ENCODE measurements at regions not wholly inside any gene's neighbourhood (a gene's known extent, or its start where the extent isn't known, plus 50 kb on each side); places are given as distances from the start of the nearest gene placed in this dataset.

DNA sequence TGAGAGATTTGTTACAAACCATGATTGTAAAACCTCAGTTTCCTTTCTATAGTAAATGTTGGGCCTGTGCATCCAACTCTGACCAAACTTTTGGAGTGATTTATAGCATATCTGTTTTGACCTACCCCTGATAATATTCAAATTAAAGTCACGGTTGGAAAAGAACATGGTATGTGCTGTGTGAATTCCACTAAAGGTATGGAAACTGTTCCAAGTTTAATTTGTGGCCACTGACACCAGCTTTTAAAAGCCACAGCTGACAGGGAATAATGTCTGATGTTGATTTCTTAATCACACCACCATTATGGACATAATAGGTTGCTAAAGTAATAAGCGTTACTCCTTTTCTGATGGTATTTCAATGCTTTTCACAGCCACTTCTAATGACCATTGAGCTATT, 1215.9 kb downstream of the CDH8 start:
- POLR2A ChIA-PET = no interaction called here
- BruUV-seq (replicated peaks) = no TSS peak
- no peak for ATAC-seq

DNA sequence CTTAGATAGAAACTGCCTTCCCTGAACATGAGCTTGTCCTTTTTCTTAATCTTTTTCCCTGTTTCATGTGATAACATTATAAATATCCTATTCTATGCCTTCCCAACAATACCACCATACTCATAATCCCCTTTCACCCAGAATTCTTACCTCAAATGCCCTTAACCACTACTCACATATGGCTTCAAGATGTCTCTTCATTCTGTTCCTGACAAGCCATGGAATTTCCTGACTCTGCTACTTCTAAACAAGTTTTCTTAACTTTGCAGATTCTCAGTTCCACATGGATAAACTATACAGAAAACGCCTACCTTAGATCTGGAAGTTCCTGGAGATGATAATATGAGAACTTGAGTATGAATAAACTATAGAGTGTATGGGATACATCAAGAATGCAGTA, 1217.8 kb downstream of the CDH8 start:
- WGBS (ENCODE audit: low lambda C conversion rate) = 3% methylated on average over 1 of the region's 1 CpG
- Histone ChIP-seq H3K4me1 (ENCODE audit: insufficient read depth, low read length) (no peaks in the 10 kb centered on the region), H3K36me3 (replicated peaks in 1 of 2; ENCODE audit: control insufficient read depth in 1 of 2, insufficient read depth in 2 of 2, low read length in 2 of 2) (no peaks in the 10 kb centered on the region), H3K27ac (ENCODE audit: extremely low read length, insufficient read depth, low read length) (no peak overlapping the region), H3K9ac (ENCODE audit: insufficient read depth, low read depth, low read length) (no peak overlapping the region), H3K79me2 (ENCODE audit: insufficient read depth, low read length) (no peaks in the 10 kb centered on the region), H3K27me3 (ENCODE audit: control insufficient read depth in 1 of 2, insufficient read depth in 2 of 2, low read length in 2 of 2) (no peaks in the 10 kb centered on the region), H4K20me1 (ENCODE audit: insufficient read depth, low read length) (no peaks in the 10 kb centered on the region), H3K9me3 (ENCODE audit: low read length) (peaks cover 93% of the 10 kb centered on the region), H3K4me2 (ENCODE audit: low read depth, low read length) (no peak overlapping the region), H2AFZ (ENCODE audit: low read length) (no peak overlapping the region), H3K4me3 (replicated peaks in 1 of 3; ENCODE audit: insufficient read depth in 1 of 3, low read depth in 2 of 3, low read length in 3 of 3) (no peak overlapping the region)
- no TSS peak for BruUV-seq (replicated peaks)
- CTCF ChIA-PET (ENCODE audit: low intra/inter-chr PET ratio, low total read pairs) = no interaction called here
- ATAC-seq (no peak), FAIRE-seq (no peak), DNase-seq (ENCODE audit: low spot score) (no peak)
- POLR2A ChIA-PET = no interaction called here
- intact Hi-C loops (cut with micrococcal nuclease; ENCODE audit: unreplicated experiment) (no loop called here), in situ Hi-C loops (cut with HindIII; ENCODE audit: extremely low pct_ligation_motif_present, low pct_unique_long_range_greater_than_20kb) (no loop called here)
- TF ChIP-seq, protein P1, sequence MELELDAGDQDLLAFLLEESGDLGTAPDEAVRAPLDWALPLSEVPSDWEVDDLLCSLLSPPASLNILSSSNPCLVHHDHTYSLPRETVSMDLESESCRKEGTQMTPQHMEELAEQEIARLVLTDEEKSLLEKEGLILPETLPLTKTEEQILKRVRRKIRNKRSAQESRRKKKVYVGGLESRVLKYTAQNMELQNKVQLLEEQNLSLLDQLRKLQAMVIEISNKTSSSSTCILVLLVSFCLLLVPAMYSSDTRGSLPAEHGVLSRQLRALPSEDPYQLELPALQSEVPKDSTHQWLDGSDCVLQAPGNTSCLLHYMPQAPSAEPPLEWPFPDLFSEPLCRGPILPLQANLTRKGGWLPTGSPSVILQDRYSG (CRISPR knock-in tag; IDR thresholded peaks at IDR 0.05) = no peak
- TF ChIP-seq ZNF614 (CRISPR knock-in tag; IDR thresholded peaks at IDR 0.05; ENCODE audit: borderline replicate concordance) (no peak), ZNF75D (CRISPR knock-in tag; IDR thresholded peaks at IDR 0.05; ENCODE audit: borderline replicate concordance) (no peak), TCF7L2 (IDR thresholded peaks at IDR 0.05; ENCODE audit: low read depth, low read length) (no peak), ELF3 (CRISPR knock-in tag; IDR thresholded peaks at IDR 0.05) (no peak), ZNF496 (CRISPR knock-in tag; IDR thresholded peaks at IDR 0.05; ENCODE audit: insufficient replicate concordance) (no peak)
- TF ChIP-seq, protein P2, sequence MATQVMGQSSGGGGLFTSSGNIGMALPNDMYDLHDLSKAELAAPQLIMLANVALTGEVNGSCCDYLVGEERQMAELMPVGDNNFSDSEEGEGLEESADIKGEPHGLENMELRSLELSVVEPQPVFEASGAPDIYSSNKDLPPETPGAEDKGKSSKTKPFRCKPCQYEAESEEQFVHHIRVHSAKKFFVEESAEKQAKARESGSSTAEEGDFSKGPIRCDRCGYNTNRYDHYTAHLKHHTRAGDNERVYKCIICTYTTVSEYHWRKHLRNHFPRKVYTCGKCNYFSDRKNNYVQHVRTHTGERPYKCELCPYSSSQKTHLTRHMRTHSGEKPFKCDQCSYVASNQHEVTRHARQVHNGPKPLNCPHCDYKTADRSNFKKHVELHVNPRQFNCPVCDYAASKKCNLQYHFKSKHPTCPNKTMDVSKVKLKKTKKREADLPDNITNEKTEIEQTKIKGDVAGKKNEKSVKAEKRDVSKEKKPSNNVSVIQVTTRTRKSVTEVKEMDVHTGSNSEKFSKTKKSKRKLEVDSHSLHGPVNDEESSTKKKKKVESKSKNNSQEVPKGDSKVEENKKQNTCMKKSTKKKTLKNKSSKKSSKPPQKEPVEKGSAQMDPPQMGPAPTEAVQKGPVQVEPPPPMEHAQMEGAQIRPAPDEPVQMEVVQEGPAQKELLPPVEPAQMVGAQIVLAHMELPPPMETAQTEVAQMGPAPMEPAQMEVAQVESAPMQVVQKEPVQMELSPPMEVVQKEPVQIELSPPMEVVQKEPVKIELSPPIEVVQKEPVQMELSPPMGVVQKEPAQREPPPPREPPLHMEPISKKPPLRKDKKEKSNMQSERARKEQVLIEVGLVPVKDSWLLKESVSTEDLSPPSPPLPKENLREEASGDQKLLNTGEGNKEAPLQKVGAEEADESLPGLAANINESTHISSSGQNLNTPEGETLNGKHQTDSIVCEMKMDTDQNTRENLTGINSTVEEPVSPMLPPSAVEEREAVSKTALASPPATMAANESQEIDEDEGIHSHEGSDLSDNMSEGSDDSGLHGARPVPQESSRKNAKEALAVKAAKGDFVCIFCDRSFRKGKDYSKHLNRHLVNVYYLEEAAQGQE (IDR thresholded peaks at IDR 0.05; ENCODE audit: borderline replicate concordance in 1 of 2, low read depth in 1 of 2, low read length in 2 of 2) = no peak

More for the DNA sequence above, 1215.9 kb downstream of the CDH8 start:
- Histone ChIP-seq H3K27me3 (ENCODE audit: control insufficient read depth in 1 of 2, insufficient read depth in 2 of 2, low read length in 2 of 2) (no peaks in the 10 kb centered on the region), H3K9me3 (ENCODE audit: low read length) (peaks cover 90% of the 10 kb centered on the region), H2AFZ (ENCODE audit: low read length) (no peak overlapping the region), H3K36me3 (replicated peaks in 1 of 2; ENCODE audit: control insufficient read depth in 1 of 2, insufficient read depth in 2 of 2, low read length in 2 of 2) (no peaks in the 10 kb centered on the region), H3K27ac (ENCODE audit: extremely low read length, insufficient read depth, low read length) (no peak overlapping the region), H3K9ac (ENCODE audit: insufficient read depth, low read depth, low read length) (no peak overlapping the region), H3K4me2 (ENCODE audit: low read depth, low read length) (no peak overlapping the region), H3K4me1 (ENCODE audit: insufficient read depth, low read length) (no peaks in the 10 kb centered on the region), H4K20me1 (ENCODE audit: insufficient read depth, low read length) (no peaks in the 10 kb centered on the region), H3K4me3 (replicated peaks in 1 of 3; ENCODE audit: insufficient read depth in 1 of 3, low read depth in 2 of 3, low read length in 3 of 3) (no peak overlapping the region), H3K79me2 (ENCODE audit: insufficient read depth, low read length) (no peaks in the 10 kb centered on the region)
- 12% methylated on average over 2 of the region's 2 CpGs for WGBS (ENCODE audit: low lambda C conversion rate)
- intact Hi-C loops (cut with micrococcal nuclease; ENCODE audit: unreplicated experiment) (no loop called here), in situ Hi-C loops (cut with HindIII; ENCODE audit: extremely low pct_ligation_motif_present, low pct_unique_long_range_greater_than_20kb) (no loop called here)
- CTCF ChIA-PET (ENCODE audit: low intra/inter-chr PET ratio, low total read pairs) = no interaction called here
- FAIRE-seq (no peak), DNase-seq (ENCODE audit: low spot score) (no peak)
- no peak for TF ChIP-seq CREM (IDR thresholded peaks at IDR 0.05)
- TF ChIP-seq CREM (CRISPR knock-in tag; IDR thresholded peaks at IDR 0.05) = no peak
- TF ChIP-seq ZBTB21 (CRISPR knock-in tag; IDR thresholded peaks at IDR 0.05) = no peak

Measured in HepG2 (cell line).